ENCODE measurements at regions not wholly inside any gene's neighbourhood (a gene's known extent, or its start where the extent isn't known, plus 50 kb on each side); places are given as distances from the start of the nearest gene placed in this dataset.
"Not testable (repeated sequence)": the region's sequence is repeated elsewhere in the genome, so short reads cannot be mapped to it uniquely, and the experiment has no call there.

GRCh38 chr4:1589098-1589497, 95.0 kb downstream of the FAM53A start:
- intact Hi-C loops (cut with DNase I), result no loop called here
- no peak for DNase-seq (ENCODE audit: low spot score)

- DNase-seq (ENCODE audit: low spot score), result no peak
- intact Hi-C loops (cut with DNase I), result no loop called here
These were observed 95.8 kb downstream of the FAM53A start for GRCh38 chr4:1588306-1588705.

GRCh38 chr4:1584498-1584897, 99.6 kb downstream of the FAM53A start:
- DNase-seq (ENCODE audit: low spot score), result no peak
- intact Hi-C loops (cut with DNase I), result no loop called here

GRCh38 chr4:1583859-1584258, 100.3 kb downstream of the FAM53A start:
- intact Hi-C loops (cut with DNase I), result no loop called here
- no peak for DNase-seq (ENCODE audit: low spot score)

- intact Hi-C loops (cut with DNase I), result no loop called here
- DNase-seq (ENCODE audit: low spot score), result no peak
These were observed 100.9 kb downstream of the FAM53A start for GRCh38 chr4:1583051-1583785.

GRCh38 chr4:1582227-1582626, 101.9 kb downstream of the FAM53A start:
- no peak for DNase-seq (ENCODE audit: low spot score)
- intact Hi-C loops (cut with DNase I), result no loop called here

GRCh38 chr4:1581164-1581894, 102.8 kb downstream of the FAM53A start:
- DNase-seq (ENCODE audit: low spot score), result peak; percentile 93
- intact Hi-C loops (cut with DNase I), result not testable (repeated sequence)

GRCh38 chr4:1580692-1581012, 103.5 kb downstream of the FAM53A start:
- DNase-seq (ENCODE audit: low spot score); intact Hi-C loops (cut with DNase I): not testable (repeated sequence)

- peak; percentile 95 for DNase-seq (ENCODE audit: low spot score)
- intact Hi-C loops (cut with DNase I), result no loop called here
These were observed 104.0 kb downstream of the FAM53A start for GRCh38 chr4:1579901-1580691.

- intact Hi-C loops (cut with DNase I), result no loop called here
- peak; percentile 90 for DNase-seq (ENCODE audit: low spot score)
These were observed 104.9 kb downstream of the FAM53A start for GRCh38 chr4:1579001-1579900.

GRCh38 chr4:1578251-1578773, 105.8 kb downstream of the FAM53A start:
- intact Hi-C loops (cut with DNase I), result no loop called here
- DNase-seq (ENCODE audit: low spot score), result no peak

- intact Hi-C loops (cut with DNase I), result no loop called here
These were observed 106.3 kb downstream of the FAM53A start for GRCh38 chr4:1577822-1578217.

GRCh38 chr4:1576961-1577821, 106.9 kb downstream of the FAM53A start:
- intact Hi-C loops (cut with DNase I), result no loop called here
- no peak for DNase-seq (ENCODE audit: low spot score)

More at GRCh38 chr4:1577822-1578217, 106.3 kb downstream of the FAM53A start:
- DNase-seq (ENCODE audit: low spot score), result no peak

- DNase-seq (ENCODE audit: low spot score), result no peak
- intact Hi-C loops (cut with DNase I), result no loop called here
These were observed 107.7 kb downstream of the FAM53A start for GRCh38 chr4:1576304-1576960.

GRCh38 chr4:1575418-1576303, 108.5 kb downstream of the FAM53A start:
- DNase-seq (ENCODE audit: low spot score), result no peak
- intact Hi-C loops (cut with DNase I), result no loop called here

- intact Hi-C loops (cut with DNase I), result no loop called here
- DNase-seq (ENCODE audit: low spot score), result no peak
These were observed 109.3 kb downstream of the FAM53A start for GRCh38 chr4:1574601-1575417.

All from cardiac septum (tissue), 1 donor.